Glomerular visceral epithelial cell (primary cell): ENCODE measurements at regions not wholly inside any gene's neighbourhood (a gene's known extent, or its start where the extent isn't known, plus 50 kb on each side); places are given as distances from the start of the nearest gene placed in this dataset.

Experiments used
- DNase-seq: peaks from one replicate; pipeline ENCODE4 v3.0.0-alpha.2; 2016; ENCODE audit errors: extremely low spot score

- DNase-seq = no peak
Observed at GRCh38 chr3:105923140-105923539, 54.3 kb upstream of the CBLB start.

GRCh38 chr3:105927741-105928140 lies 58.9 kb upstream of the CBLB start:
- DNase-seq = no peak

- DNase-seq = no peak
Observed at GRCh38 chr3:105930733-105931132, 61.9 kb upstream of the CBLB start.

- DNase-seq = no peak
Observed at GRCh38 chr3:105931500-105931899, 62.7 kb upstream of the CBLB start.

- DNase-seq = no peak
Observed at GRCh38 chr3:105933871-105934270, 65.1 kb upstream of the CBLB start.

- DNase-seq = peak; percentile 6
Observed at GRCh38 chr3:105938101-105938500, 69.3 kb upstream of the CBLB start.

GRCh38 chr3:105938806-105939205 lies 70.0 kb upstream of the CBLB start:
- no peak for DNase-seq

GRCh38 chr3:105944276-105944675 lies 75.5 kb upstream of the CBLB start:
- peak; percentile 5 for DNase-seq

- DNase-seq = peak; percentile 55
Observed at GRCh38 chr3:105944721-105945120, 75.9 kb upstream of the CBLB start.

- no peak for DNase-seq
Observed at GRCh38 chr3:105948101-105948500, 79.3 kb upstream of the CBLB start.

- DNase-seq = no peak
Observed at GRCh38 chr3:105950881-105951600, 82.2 kb upstream of the CBLB start.

- DNase-seq = no peak
Observed at GRCh38 chr3:105953831-105954230, 85.0 kb upstream of the CBLB start.

GRCh38 chr3:105956306-105956705 lies 87.5 kb upstream of the CBLB start:
- DNase-seq = no peak

GRCh38 chr3:105957722-105958121 lies 88.9 kb upstream of the CBLB start:
- no peak for DNase-seq

- DNase-seq = no peak
Observed at GRCh38 chr3:105958237-105959000, 89.6 kb upstream of the CBLB start.

- DNase-seq = no peak
Observed at GRCh38 chr3:105959851-105960250, 91.0 kb upstream of the CBLB start.

- DNase-seq = no peak
Observed at GRCh38 chr3:105960381-105960780, 91.6 kb upstream of the CBLB start.

GRCh38 chr3:105963161-105963560 lies 94.3 kb upstream of the CBLB start:
- no peak for DNase-seq

GRCh38 chr3:105965384-105965783 lies 96.6 kb upstream of the CBLB start:
- no peak for DNase-seq

GRCh38 chr3:105967117-105967516 lies 98.3 kb upstream of the CBLB start:
- DNase-seq = no peak

- no peak for DNase-seq
Observed at GRCh38 chr3:105970283-105970682, 101.5 kb upstream of the CBLB start.

- no peak for DNase-seq
Observed at GRCh38 chr3:105972069-105972468, 103.3 kb upstream of the CBLB start.

- no peak for DNase-seq
Observed at GRCh38 chr3:105974381-105974780, 105.6 kb upstream of the CBLB start.
